ENCODE measurements at regions not wholly inside any gene's neighbourhood (a gene's known extent, or its start where the extent isn't known, plus 50 kb on each side); places are given as distances from the start of the nearest gene placed in this dataset.

GRCh38 chr2:107215401-107216350, 329.7 kb upstream of the ST6GAL2 start (continued):
- TF ChIP-seq ARID4B (CRISPR knock-in tag; IDR thresholded peaks at IDR 0.05; ENCODE audit: borderline replicate concordance) (no peak), SMAD4 (CRISPR knock-in tag; IDR thresholded peaks at IDR 0.05) (no peak), FOXJ3 (CRISPR knock-in tag; IDR thresholded peaks at IDR 0.05; ENCODE audit: borderline replicate concordance) (no peak), EMX1 (CRISPR knock-in tag; IDR thresholded peaks at IDR 0.05) (no peak), NR2C2 (CRISPR knock-in tag; IDR thresholded peaks at IDR 0.05) (no peak), ELF4 (CRISPR knock-in tag; IDR thresholded peaks at IDR 0.05; ENCODE audit: low read depth) (no peak), ZBTB21 (CRISPR knock-in tag; IDR thresholded peaks at IDR 0.05; ENCODE audit: borderline replicate concordance) (no peak)
- TF ChIP-seq, protein P1, sequence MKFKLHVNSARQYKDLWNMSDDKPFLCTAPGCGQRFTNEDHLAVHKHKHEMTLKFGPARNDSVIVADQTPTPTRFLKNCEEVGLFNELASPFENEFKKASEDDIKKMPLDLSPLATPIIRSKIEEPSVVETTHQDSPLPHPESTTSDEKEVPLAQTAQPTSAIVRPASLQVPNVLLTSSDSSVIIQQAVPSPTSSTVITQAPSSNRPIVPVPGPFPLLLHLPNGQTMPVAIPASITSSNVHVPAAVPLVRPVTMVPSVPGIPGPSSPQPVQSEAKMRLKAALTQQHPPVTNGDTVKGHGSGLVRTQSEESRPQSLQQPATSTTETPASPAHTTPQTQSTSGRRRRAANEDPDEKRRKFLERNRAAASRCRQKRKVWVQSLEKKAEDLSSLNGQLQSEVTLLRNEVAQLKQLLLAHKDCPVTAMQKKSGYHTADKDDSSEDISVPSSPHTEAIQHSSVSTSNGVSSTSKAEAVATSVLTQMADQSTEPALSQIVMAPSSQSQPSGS (CRISPR knock-in tag; IDR thresholded peaks at IDR 0.05; ENCODE audit: borderline replicate concordance, low read depth): no peak

DNA sequence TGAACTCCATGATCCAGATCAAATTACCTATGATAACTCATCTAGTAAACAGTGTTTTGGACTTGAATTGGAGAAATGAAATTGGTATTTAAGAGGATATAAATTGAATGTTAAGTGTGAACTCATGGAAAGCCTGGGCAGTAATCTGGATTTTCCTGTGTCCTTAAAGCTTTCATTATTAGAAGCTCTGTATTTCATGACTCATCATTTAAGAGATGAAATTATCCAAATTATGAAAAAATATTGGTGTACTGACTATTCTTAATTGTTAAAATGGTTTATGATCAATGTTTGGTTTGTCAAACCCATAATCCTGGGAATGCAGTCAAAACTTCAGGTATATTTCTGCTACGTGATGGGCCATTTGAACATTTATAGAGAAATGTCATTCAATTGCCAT, 332.2 kb upstream of the ST6GAL2 start:
- peaks cover 18% of the 10 kb centered on the region for H3K4me1 Mint-ChIP-seq
- no peaks in the 10 kb centered on the region for H3K27me3 Mint-ChIP-seq (ENCODE audit: low read depth)
- no peak overlapping the region for H3K27ac Mint-ChIP-seq
- POLR2A ChIA-PET: no interaction called here
- H3K36me3 Mint-ChIP-seq: no peaks in the 10 kb centered on the region
- CTCF ChIA-PET: no interaction called here
- H3K9me3 Mint-ChIP-seq: peaks cover 8% of the 10 kb centered on the region
- ATAC-seq (no peak), DNase-seq (ENCODE audit: low spot score) (no peak)
- H3K4me3 Mint-ChIP-seq: no peak overlapping the region
- TF ChIP-seq ZMAT4 (CRISPR knock-in tag; IDR thresholded peaks at IDR 0.05) (no peak), ZNF416 (CRISPR knock-in tag; IDR thresholded peaks at IDR 0.05) (no peak), IRF1 (CRISPR knock-in tag; IDR thresholded peaks at IDR 0.05) (no peak), MXD4 (CRISPR knock-in tag; IDR thresholded peaks at IDR 0.05; ENCODE audit: borderline replicate concordance) (no peak), ZNF423 (CRISPR knock-in tag; IDR thresholded peaks at IDR 0.05) (no peak), ZNF317 (CRISPR knock-in tag; IDR thresholded peaks at IDR 0.05; ENCODE audit: borderline replicate concordance, low read depth) (no peak), ZNF281 (CRISPR knock-in tag; IDR thresholded peaks at IDR 0.05) (no peak), PREB (CRISPR knock-in tag; IDR thresholded peaks at IDR 0.05; ENCODE audit: borderline replicate concordance) (no peak), ZNF232 (CRISPR knock-in tag; IDR thresholded peaks at IDR 0.05) (no peak), SMAD3 (CRISPR knock-in tag; IDR thresholded peaks at IDR 0.05; ENCODE audit: borderline replicate concordance) (no peak), ATF1 (CRISPR knock-in tag; IDR thresholded peaks at IDR 0.05) (no peak), NFE2L1 (CRISPR knock-in tag; IDR thresholded peaks at IDR 0.05) (no peak)
- TF ChIP-seq, protein P2, sequence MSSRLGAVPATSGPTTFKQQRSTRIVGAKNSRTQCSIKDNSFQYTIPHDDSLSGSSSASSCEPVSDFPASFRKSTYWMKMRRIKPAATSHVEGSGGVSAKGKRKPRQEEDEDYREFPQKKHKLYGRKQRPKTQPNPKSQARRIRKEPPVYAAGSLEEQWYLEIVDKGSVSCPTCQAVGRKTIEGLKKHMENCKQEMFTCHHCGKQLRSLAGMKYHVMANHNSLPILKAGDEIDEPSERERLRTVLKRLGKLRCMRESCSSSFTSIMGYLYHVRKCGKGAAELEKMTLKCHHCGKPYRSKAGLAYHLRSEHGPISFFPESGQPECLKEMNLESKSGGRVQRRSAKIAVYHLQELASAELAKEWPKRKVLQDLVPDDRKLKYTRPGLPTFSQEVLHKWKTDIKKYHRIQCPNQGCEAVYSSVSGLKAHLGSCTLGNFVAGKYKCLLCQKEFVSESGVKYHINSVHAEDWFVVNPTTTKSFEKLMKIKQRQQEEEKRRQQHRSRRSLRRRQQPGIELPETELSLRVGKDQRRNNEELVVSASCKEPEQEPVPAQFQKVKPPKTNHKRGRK (CRISPR knock-in tag; IDR thresholded peaks at IDR 0.05; ENCODE audit: borderline replicate concordance): no peak
